Hypothalamus (tissue), 51 donors: ENCODE measurements at regions not wholly inside any gene's neighbourhood (a gene's known extent, or its start where the extent isn't known, plus 50 kb on each side); places are given as distances from the start of the nearest gene placed in this dataset.

Source experiments
- DNase-seq, 51 donors: peaks; one replicate each; lab custom pipeline; 2025; lab: John Stamatoyannopoulos, UW

DNA sequence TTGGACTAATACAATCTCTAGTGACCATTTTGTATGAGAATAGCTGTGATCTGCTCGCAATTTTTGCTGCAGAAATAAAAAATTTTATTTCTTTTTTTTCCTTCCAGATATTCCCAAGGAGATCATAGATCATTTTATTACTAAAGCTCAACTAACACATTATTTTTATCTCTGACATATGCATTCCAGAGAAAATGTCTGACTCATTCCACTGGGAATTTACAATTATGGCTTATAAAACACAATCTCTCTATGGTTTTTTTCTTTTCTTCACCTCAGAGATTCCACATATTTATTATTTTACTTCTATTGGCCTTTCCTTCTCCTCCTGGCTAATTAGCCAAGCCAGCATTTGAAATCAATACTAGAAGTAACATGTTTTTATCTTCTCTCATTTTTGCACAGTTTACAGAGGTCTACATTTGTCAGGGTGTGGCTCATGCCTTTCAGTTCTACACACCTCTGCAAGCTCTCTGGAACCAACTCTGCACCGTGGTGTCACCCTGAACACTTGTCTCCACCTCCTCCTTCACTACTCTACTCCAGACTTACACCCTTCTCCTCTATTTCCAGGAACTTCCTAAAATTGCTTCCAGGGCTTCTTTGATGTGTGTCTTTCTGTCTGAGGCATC, 59.8 kb upstream of the GPM6A start:
- DNase-seq = no peak

DNA sequence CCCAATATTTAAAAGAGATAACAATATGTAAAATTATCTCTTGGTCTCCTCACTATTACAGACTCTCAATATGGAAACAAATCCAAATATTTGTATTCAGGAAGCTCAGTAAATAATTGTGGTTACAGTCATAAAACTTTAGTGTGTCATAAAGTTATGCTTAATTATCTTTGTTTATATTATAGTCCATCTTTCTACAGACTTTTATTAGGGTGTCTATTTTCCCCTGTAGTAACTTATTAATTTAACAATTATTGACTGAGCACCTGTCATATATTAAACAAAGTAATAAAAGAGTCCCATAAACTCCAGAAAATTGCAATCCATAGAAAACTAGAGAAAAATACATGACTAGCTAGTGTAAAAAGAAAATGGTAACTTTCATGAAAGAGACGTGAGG, 61.6 kb upstream of the GPM6A start:
- no peak for DNase-seq

DNA sequence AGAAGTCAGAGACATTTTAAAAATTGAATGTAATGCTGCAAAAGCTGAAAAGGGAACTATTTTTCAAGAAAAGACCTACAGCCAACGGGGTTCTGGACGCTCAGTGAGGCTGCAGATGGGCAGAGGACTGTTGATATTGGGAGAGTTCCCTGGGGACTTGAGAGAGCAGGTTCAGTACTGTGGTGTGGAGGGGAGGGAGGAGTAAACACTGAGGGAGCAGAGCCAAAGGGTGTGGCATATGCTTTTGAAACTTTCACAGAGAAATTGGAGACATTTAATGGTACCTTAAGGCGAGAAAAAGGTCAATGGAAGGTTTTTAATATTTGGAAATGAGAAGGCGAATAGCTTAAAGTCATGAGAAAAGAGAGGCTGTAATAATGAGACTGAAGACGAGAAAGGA, 62.2 kb upstream of the GPM6A start:
- DNase-seq = no peak

DNA sequence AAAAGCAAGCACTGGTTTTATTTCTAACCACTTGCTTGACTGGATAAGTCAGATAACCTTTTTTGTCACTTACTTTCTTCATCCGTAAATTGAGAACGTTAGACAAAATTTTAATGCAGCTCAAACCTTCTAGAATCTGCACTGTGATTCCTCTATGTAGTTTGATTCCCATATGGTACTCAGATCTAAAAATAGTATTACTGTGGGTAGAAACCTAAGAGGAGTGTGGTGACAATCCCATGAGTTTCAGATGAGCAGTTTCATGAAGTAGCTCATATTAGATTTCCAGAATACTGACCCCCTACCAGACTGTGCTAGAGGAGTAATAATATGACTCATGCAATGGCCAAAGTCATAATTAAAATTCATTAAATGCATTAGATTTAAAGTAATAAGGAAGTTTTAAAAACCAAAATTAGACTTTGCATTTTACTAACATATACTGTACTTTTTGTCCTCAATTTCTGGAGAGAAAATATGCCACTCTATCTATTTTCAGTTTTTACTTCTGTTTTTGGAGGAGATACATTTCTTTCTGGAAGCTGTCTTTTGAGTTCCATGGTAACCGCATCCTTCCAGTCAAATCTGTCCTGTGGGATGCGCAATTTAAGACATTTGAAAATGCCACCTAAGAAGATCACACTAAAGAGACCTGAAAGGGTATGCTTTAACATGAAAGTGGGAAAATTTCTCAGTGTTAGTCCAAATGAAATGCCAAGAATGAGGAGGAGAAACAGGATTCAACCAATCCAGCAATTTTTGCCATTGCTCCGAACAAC, 64.1 kb upstream of the GPM6A start:
- DNase-seq = no peak

DNA sequence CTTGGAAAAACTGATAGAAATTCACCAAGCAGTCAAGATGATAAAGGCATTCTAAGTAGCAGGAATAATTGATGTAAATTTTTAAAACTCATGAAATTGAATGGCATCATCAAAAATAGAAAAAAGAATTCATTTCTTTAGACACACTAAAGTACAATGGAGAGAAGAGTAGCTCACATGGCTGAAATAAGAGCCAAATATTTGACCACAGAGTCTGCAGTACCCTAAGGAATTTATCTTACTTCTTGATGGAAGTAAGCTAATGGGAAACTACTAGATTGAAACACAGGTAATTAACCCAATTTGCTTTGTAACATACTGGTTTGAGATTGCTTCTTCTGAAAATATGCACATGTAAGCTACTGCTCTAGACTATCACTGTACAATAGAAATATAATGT, 70.8 kb upstream of the GPM6A start:
- DNase-seq = no peak

DNA sequence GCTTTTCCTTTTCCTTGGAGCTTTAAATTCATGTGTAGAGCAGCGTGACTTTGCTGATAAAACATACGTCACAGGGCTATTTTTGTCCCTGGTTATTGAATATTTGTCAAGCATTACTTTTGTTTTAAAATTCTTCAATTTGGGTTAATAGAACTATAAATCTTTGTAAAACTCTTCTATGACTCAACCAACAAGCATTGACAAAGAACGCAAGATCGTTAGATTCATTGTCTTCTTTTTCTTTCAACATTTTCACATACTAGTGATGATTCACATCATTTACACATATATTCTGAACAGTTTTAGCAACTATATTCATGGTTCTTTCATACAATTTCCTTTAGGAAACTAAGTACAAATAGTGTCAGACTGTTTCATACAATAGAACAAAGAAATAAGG, 72.0 kb upstream of the GPM6A start:
- no peak for DNase-seq

DNA sequence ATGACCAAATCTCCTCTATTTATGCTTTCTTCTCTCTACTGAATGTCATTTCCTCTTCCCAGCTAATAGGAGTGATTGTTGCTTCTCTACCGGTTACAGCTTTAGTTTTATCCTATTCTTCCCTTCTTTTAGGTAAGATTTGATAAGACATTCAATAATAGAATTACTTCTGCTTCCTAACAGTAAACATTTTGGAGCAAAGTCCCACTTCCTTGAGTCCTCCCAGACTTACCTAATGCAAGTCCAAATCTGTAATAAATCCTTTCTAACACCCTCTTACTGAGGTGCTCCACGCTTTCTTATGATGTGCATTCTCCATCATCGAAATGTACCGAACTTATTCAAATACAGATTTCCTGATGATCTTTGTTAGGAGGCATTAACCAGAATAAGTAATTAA, 79.2 kb upstream of the GPM6A start:
- peak in 1 of 51 donors; percentile 28 for DNase-seq

DNA sequence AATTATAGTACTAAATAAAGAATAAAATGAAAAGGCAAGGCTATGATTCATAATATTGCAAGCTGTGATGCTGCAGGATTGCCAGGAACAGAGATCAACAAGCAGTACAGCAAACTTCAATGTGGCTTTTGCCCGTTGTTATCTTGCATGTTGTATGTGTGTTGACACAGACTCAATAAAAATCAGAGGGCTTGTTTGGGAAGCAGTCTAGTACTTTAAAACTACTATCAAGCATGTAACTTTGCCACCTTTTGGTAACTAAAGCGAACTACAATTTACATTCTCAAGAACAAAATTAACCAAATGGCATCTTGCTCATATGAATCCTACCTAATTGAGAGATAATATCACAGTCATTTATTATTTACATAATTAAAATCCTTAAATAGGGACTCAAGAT, 79.8 kb upstream of the GPM6A start:
- DNase-seq = peak in 1 of 51 donors; percentile 41

DNA sequence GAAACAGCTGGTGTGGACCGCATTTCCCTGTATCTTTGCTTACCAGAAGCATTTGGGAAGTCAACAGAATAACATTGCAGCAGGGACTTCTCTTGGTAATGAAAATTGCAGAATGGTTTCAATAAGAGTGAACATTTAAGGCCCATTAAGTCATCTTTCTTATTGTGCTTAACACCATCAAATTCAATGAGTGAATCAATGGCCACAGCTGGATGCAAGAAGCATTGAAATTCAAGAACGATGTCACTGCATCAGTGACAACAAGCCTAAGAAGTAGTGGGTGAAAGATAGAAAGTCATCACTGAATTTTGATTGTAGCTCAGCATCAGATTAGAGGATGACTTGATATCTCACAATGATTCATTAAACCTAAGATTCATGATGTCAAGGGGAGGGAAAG, 93.9 kb upstream of the GPM6A start:
- no peak for DNase-seq

DNA sequence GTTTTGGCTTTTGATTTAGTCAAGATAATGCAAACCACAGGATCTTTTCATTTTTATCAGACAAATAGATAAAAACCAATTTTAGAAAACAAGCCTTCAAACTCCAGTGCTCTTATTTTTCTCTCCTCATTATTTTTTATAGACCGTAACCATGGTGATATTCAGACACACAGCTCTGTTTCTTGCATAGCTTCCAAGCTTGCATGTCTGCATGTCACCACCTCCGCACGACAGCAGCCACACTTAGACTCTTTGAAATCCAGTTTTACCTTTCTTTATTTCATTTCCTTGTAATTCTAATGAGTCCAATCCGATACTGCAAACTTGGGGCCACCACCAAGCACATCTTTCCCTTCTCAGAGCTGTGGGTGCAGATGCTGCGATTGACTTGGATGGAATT, 94.3 kb upstream of the GPM6A start:
- DNase-seq = peak in 6 of 51 donors; percentile 0 to 34 (median 4)

DNA sequence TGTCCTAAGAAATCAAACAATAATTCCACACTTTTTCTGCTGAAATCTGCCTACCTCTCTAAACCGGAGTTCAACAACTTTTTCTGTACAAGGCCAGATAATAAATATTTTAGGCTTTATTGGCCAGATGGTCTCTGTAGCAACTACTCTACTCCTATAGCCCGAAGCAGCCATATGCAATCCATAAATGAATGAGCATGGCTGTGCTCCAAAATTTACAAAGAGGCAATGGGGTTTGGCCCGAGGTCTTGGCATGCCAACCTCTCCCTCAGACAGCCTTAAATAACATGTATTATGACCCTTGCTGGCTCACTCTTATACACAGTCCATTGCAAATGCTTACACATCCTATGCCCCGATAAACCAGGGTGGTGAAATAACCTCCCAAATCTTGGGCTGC, 98.6 kb upstream of the GPM6A start:
- no peak for DNase-seq

DNA sequence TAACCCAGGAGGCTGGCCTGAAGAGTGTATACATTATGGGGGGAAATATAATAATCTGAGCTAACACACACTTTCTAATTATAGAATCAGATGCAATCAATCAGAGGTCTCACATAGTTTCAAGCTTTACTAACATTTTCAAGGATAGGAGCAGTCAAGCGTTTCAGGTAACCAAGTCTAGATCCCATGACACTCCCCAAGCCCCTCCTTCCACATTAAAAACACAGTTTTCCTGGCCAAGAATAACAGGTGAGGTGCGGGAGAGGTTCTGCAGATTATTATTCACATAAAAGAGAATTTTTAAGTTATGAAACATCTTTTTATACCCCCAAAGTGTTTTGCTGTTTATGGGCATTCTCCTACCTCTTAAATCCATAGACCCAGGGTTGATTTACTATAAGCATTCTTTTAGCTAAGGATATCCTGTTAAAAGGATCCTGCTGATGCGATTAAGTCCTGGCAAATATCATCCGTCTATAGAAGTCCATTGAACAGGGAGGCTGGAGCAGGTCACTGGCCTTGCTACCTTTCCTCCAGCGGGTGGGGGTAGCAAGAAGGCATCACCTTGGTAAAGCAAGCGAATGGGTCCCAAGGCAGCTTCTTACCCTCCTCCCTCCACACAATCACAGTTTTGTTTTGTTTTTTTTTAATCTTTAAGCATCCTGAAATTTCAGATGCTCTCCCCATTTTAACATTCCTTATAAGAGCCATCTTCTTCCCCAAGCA, 104.7 kb upstream of the GPM6A start:
- no peak for DNase-seq

DNA sequence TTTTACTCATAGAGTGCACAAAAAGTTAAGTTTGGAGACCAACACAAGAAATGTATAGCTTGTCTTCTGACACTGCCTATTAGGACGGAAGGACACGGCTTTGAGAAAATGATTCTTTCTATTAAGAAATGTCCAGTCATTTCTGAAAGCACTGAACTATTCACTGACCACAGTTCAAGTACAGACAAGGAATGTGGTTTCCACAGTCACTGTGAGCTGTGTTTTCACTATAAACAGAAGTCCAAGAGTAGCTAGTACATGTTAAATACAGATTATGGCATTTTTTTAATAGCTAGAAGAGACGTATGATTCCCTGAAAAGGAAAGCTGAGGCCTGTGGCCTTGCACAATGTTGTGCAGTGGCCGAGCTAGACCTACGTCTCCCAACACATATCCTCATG, 115.1 kb upstream of the GPM6A start:
- DNase-seq = no peak

DNA sequence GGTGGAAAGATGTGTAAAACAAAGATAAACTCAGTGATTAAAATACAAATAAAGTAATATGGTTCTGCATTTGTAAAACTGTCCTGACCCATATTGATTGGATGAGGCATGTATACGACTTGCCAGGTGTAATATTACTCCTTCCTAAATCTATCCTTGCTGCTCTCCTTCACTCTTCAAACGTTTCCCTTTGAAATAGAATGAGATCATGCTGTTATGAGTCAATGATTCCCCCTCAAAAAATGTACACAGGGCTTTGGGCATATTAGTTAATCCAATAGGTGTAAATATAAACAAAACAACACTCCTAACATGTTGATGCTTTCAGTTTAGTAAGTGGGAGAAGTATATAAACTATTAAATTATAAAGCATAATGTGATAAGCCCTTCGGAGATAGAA, 117.4 kb upstream of the GPM6A start:
- DNase-seq = no peak

DNA sequence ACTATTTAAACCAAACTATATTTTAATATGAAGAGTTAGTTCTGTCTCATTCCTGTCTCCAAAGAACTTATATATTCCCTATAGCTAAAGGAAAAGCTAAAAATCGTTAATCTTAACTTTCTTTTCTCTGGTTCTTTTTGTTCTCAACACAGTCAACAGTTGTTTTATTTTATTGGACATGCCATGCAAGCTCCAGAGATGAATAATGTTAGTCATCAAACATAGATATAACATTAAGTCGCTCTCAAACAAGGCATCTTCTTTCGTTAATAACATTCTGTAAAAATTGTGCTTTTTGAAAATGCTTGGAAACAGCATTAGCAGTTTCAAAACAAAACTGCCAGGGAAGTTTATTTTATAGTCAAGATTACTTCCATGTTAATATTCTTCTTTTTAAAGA, 117.9 kb upstream of the GPM6A start:
- DNase-seq = no peak

DNA sequence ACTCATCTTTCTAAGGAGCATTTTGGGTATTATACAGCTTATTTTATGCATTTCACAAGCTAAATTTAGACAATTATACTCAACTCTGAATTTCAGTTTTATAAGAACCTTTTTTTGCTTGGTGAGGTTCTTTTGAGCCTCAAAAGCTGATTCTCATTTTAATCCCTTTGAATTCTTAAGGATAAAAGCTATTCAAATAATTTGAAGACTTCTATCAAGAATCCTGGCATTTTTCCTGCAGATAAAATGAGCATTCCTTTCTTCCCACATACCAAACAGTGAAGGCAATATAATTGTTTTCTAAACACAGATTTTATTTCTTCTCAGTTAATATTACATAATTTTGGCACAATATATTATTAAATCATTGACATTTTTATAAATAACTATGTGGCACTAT, 118.4 kb upstream of the GPM6A start:
- no peak for DNase-seq

DNA sequence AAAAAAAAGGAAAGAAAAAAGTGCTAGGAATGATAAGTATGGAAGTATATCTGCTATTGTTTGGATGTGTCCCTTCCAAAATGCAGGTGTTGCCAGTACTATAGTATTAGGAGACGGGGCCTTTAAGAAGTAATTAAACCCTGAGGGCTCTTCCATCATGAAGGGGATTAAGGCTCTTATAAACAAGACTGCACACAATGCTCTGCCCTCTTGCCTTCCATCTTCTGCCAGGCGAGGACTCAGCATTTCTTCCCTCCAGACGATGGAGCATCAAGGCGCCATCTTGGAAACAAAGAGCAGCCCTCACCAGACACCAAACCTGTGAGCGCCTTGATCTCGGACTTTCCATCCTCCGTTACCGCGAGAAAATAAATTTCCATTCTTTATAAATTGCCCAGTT, 120.1 kb upstream of the GPM6A start:
- DNase-seq = no peak

DNA sequence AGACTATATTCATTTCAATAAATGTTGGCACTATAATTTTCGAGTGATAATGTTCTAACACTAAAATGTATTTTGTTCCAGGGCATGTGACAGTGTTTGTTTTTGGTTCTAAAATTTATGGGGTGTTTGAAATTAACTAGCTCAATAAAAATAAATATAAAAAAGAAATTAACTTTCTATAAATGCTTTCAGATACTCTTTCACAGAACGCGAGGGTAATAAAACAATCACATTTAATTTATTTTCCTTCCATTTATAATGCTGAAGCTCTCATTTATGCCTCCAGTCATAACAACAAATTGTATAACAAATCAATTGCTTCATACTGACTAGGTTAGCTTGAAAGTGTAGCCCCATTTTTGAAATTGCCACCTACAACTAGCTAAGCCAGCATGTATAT, 122.4 kb upstream of the GPM6A start:
- no peak for DNase-seq

DNA sequence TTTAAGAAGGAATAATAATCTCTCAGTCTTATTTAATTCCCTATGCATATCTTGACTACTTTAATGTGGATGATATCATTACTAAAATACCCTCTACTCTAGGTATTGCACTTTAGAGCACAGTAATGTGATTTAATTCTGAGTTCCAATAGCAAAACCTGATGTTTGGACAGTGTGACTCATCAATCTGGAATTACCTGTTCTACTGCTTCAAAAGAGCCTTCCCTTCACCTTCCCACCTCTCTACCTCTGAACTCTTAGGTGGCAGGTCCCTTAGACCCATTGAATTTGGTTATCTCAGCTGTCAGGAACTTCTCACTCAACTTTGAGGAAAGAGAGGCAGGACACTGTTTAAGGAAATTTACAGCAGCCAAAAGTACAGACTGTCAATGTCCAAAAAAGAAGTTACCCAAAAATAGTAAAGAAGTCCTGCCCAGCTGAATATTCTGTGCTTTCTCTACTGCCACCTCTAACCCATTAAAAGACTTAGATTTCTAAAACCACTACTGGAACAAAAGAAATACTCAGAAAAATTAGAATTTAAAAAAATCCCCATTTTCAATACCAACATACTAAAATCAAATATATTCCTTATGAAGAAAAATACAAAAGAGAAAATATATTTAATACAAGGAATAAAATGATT, 123.1 kb upstream of the GPM6A start:
- no peak for DNase-seq

DNA sequence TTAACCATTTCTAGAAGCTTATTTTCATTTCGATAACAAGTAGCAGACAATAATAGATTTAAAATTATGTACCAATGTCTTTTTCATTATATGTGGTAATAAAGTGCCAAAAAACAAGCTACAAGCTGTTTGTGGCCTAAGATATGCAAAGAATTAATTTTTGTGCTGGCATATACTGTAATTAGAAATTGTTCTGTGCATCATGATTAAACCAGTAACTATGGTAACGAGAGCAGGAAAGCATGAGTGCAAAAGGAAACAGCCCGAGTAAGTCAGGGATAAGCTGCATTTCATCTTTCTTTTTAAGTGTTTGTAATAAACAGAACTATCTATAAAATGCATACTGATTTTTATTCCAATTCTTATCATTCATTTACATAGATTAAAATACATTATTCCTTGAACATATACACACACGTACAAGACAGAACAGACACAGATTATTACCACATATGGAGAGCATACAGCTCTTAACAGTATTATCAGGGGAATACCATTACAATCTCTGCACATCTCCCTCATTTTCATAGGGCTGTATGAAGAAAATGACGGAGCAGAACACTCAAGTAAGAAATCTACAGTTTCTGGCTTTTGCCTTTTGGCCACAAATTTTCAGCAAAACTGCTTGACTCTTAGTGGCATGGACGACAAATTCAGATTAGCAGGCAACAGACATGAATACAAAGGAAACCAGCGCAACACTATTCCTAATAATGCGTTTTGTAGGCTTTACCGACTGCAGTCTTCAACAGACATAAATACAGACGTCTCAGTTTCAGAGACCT, 121.3 kb upstream of the WDR17 start:
- peak in 1 of 51 donors; percentile 13 for DNase-seq
